ENCODE measurements at regions not wholly inside any gene's neighbourhood (a gene's known extent, or its start where the extent isn't known, plus 50 kb on each side); places are given as distances from the start of the nearest gene placed in this dataset.
"Not testable (repeated sequence)": the region's sequence is repeated elsewhere in the genome, so short reads cannot be mapped to it uniquely, and the experiment has no call there.

DNA sequence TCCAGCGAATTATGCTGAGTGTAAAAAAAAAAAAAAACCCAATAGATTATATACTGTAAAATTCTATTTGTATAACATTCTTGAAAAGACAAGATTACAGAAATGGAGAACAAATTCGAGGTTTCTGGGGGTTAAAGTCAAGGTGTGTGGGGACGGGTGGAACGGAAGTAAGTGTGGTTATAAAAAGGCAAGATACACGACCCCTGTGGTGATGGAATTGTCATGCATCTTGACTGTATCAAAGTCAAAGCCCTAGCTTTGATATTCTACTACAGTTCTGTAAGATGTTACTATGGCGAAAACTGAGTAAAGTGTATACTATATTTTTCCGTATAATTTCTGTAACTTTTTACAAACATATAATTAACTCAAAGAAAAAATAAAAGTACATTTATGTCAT lies 718.2 kb upstream of the PCDH15 start:
- no peak overlapping the region for H3K27ac ChIP-seq
- H3K4me1 ChIP-seq: no peaks in the 10 kb centered on the region
- TF ChIP-seq, protein P1, sequence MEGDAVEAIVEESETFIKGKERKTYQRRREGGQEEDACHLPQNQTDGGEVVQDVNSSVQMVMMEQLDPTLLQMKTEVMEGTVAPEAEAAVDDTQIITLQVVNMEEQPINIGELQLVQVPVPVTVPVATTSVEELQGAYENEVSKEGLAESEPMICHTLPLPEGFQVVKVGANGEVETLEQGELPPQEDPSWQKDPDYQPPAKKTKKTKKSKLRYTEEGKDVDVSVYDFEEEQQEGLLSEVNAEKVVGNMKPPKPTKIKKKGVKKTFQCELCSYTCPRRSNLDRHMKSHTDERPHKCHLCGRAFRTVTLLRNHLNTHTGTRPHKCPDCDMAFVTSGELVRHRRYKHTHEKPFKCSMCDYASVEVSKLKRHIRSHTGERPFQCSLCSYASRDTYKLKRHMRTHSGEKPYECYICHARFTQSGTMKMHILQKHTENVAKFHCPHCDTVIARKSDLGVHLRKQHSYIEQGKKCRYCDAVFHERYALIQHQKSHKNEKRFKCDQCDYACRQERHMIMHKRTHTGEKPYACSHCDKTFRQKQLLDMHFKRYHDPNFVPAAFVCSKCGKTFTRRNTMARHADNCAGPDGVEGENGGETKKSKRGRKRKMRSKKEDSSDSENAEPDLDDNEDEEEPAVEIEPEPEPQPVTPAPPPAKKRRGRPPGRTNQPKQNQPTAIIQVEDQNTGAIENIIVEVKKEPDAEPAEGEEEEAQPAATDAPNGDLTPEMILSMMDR (IDR thresholded peaks at IDR 0.05): no peak
- DNase-seq: no peak
- no peaks in the 10 kb centered on the region for H3K36me3 ChIP-seq (ENCODE audit: insufficient read depth in 1 of 2, low read depth in 1 of 2)
- WGBS, 3 donors: 55 to 73% (median 58%) methylated on average over 7 of the region's 7 CpGs
- intact Hi-C loops (cut with DNase I): no loop called here
- ATAC-seq: no peak
- no peaks in the 10 kb centered on the region for H3K9me3 ChIP-seq
- H3K27me3 ChIP-seq (ENCODE audit: insufficient read depth in 3 of 3, low read length in 2 of 3): no peaks in the 10 kb centered on the region
- H3K4me3 ChIP-seq: no peak overlapping the region

DNA sequence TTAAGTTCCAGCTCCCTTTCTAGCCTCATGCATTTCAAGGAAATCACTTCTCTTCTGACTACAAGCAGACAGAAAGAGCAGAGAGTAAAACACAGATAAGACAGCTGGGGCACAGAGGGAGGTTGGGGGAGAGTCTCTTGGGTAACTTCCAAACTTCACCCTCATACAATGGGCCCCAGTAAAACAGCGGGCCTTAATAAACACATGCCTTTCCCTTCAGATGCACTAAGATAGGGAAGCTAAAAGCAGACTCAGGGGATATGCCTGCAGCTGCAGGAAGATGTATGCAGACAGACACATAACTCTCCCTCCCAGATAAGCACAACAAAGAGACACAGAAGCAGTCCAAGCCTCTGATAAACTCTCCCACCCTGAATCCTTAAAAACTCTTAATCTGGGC lies 717.4 kb upstream of the PCDH15 start:
- H3K4me3 ChIP-seq; DNase-seq; H3K27me3 ChIP-seq (ENCODE audit: insufficient read depth in 3 of 3, low read length in 2 of 3); H3K27ac ChIP-seq; H3K36me3 ChIP-seq (ENCODE audit: insufficient read depth in 1 of 2, low read depth in 1 of 2); H3K4me1 ChIP-seq; intact Hi-C loops (cut with DNase I); H3K9me3 ChIP-seq; ATAC-seq: not testable (repeated sequence)
- 13 to 25% (median 14%) methylated on average over 1 of the region's 1 CpG for WGBS, 3 donors

DNA sequence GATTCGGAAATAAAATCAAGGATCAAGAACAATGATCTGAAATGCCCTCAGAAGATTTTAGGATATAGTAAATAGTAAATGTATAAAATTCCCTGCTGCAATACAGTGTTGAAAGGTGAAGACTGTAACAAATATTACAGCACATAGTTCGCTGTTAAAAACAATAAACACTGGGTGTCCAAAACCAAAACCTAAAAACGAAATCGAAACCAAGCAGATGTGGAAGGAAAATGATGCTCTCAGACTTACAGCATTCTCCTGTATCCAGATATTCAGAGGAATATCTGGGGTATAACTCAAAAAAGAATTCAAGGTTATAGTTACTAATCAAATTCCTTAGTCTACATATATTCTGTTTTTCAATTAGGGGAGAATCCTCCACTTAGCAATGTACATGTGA lies 708.1 kb upstream of the PCDH15 start:
- Histone ChIP-seq H3K36me3 (ENCODE audit: insufficient read depth in 1 of 2, low read depth in 1 of 2) (no peaks in the 10 kb centered on the region), H3K27ac (no peak overlapping the region), H3K9me3 (no peaks in the 10 kb centered on the region), H3K4me1 (no peaks in the 10 kb centered on the region), H3K27me3 (ENCODE audit: insufficient read depth in 3 of 3, low read length in 2 of 3) (no peaks in the 10 kb centered on the region), H3K4me3 (peak overlapping the region; percentile 31)
- DNase-seq (no peak), ATAC-seq (no peak)
- WGBS, 3 donors: 49 to 59% (median 57%) methylated on average over 4 of the region's 4 CpGs
- TF ChIP-seq, protein P1 (IDR thresholded peaks at IDR 0.05): no peak
- intact Hi-C loops (cut with DNase I): no loop called here

DNA sequence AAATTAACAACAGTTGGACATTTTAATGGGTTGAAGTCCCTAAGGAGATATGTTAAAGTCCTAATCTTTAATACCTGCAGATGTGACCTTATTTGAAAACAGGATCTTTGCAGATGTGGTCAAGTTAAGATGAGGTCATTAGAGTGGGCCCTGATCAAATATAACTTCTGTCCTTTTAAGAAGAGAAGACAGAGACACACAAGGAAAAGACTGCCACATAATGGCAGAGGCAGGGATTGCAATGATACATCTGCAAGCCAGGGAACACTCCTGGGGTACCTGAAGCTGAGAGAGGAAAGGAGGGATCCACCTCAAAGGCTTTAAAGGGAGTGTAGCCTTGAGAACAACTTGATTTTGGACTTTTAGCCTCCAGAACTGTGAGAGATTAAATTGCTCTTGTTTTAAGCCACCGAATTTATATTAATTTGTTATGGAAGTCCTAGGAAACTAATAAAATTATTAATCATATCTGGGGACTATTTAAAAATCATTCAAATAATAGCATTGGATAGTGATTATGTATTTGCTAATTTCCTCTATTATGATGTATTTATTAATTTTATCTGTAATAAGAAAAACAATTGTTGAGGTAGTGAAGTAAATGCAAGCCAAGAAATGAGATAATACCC lies 700.0 kb upstream of the PCDH15 start:
- DNase-seq (no peak), ATAC-seq (no peak)

DNA sequence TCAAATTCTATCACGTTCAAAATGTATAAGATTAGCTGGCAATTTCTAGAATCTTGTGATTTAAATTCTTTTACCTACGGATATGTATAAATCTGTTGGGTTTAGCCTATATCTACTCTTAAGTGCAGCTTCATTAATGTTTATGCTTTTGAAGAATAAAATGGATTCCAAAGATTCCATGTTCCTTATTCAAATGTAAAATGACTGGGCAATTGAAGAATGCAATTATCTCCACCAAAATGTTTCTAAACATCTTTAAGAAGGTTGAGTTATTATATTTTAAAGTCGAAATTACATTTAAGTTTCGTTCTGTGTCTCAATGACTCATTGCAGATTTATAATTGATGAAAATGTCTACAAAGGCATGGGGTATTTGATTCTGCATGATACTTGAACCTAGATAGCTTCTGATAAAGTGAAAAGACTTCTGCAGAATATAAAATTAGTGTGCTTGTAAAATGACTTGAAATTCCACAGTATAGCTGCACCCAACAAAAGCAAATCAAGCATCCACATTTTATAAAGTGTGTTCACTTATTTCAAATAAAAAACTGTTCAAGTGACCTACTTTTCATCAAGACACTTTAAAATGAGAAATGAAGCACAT lies 697.0 kb upstream of the PCDH15 start:
- TF ChIP-seq, protein P1 (IDR thresholded peaks at IDR 0.05): no peak
- 73 to 82% (median 82%) methylated on average over 4 of the region's 4 CpGs for WGBS, 3 donors
- Histone ChIP-seq H3K4me1 (no peaks in the 10 kb centered on the region), H3K9me3 (no peaks in the 10 kb centered on the region), H3K27me3 (ENCODE audit: insufficient read depth in 3 of 3, low read length in 2 of 3) (no peaks in the 10 kb centered on the region), H3K27ac (no peak overlapping the region), H3K4me3 (no peak overlapping the region), H3K36me3 (ENCODE audit: insufficient read depth in 1 of 2, low read depth in 1 of 2) (no peaks in the 10 kb centered on the region)
- DNase-seq (no peak), ATAC-seq (no peak)
- intact Hi-C loops (cut with DNase I): no loop called here

More for the DNA sequence above, 700.0 kb upstream of the PCDH15 start:
- no peaks in the 10 kb centered on the region for H3K4me1 ChIP-seq
- H3K27ac ChIP-seq: no peak overlapping the region
- H3K9me3 ChIP-seq: no peaks in the 10 kb centered on the region
- 7 to 8% (median 7%) methylated on average over 1 of the region's 1 CpG for WGBS, 3 donors
- no peaks in the 10 kb centered on the region for H3K27me3 ChIP-seq (ENCODE audit: insufficient read depth in 3 of 3, low read length in 2 of 3)
- no peaks in the 10 kb centered on the region for H3K36me3 ChIP-seq (ENCODE audit: insufficient read depth in 1 of 2, low read depth in 1 of 2)
- TF ChIP-seq, protein P1 (IDR thresholded peaks at IDR 0.05): peak; percentile 45
- no peak overlapping the region for H3K4me3 ChIP-seq
- intact Hi-C loops (cut with DNase I): loop anchor here in 1 of 2 donors (5.0 kb wide), 1 partner anchor 1154 kb away; no protein-coding TSS in a partner anchor

Measured in psoas muscle (tissue), 7 donors.